ENCODE measurements at regions not wholly inside any gene's neighbourhood (a gene's known extent, or its start where the extent isn't known, plus 50 kb on each side); places are given as distances from the start of the nearest gene placed in this dataset.

GRCh38 chr1:193388683-193389082 lies 202.3 kb upstream of the B3GALT2 start:
- no peak for TF ChIP-seq POLR2AphosphoS5 (IDR thresholded peaks at IDR 0.05; ENCODE audit: low read depth, low read length)
- no peak for TF ChIP-seq TAF1 (IDR thresholded peaks at IDR 0.05; ENCODE audit: borderline replicate concordance, insufficient read depth, low read length)
